ENCODE measurements at regions not wholly inside any gene's neighbourhood (a gene's known extent, or its start where the extent isn't known, plus 50 kb on each side); places are given as distances from the start of the nearest gene placed in this dataset.

GRCh38 chr20:22305381-22305780 lies 279.0 kb downstream of the FOXA2 start:
- intact Hi-C loops (cut with micrococcal nuclease): no loop called here
- 0% methylated on average over 2 of the region's 2 CpGs for WGBS (ENCODE audit: insufficient coverage, low coverage, missing lambda C conversion rate)
- TF ChIP-seq NCOR1 (IDR thresholded peaks at IDR 0.05): no peak
- no peak for TF ChIP-seq GMEB1 (CRISPR knock-in tag; IDR thresholded peaks at IDR 0.05)
- TF ChIP-seq E2F8 (IDR thresholded peaks at IDR 0.05; ENCODE audit: low read depth, partially characterized antibody): no peak
- no peak for TF ChIP-seq HMGXB4 (CRISPR knock-in tag; IDR thresholded peaks at IDR 0.05)
- no peak for TF ChIP-seq SRSF7 (optimal IDR thresholded peaks at IDR 0.05; ENCODE audit: low read depth, low read length)
- no peak for TF ChIP-seq USF1 (CRISPR knock-in tag; IDR thresholded peaks at IDR 0.05)
- TF ChIP-seq ZNF311 (CRISPR knock-in tag; IDR thresholded peaks at IDR 0.05): no peak
- TF ChIP-seq TCF15 (CRISPR knock-in tag; IDR thresholded peaks at IDR 0.05): no peak
- no peak for TF ChIP-seq MEIS2 (IDR thresholded peaks at IDR 0.05; ENCODE audit: partially characterized antibody)

More at GRCh38 chr20:22305381-22305780, 279.0 kb downstream of the FOXA2 start:
- no peaks in the 10 kb centered on the region for H3K4me1 ChIP-seq (replicated peaks in 1 of 2; ENCODE audit: control insufficient read depth in 2 of 2, insufficient read depth in 2 of 2, low read length in 2 of 2)
- no peak overlapping the region for H3K4me2 ChIP-seq (ENCODE audit: insufficient read depth, low read length)
- DNase-seq (ENCODE audit: extremely low read depth in 1 of 4, low spot score in 3 of 4) (no peak), ATAC-seq (no peak), FAIRE-seq (no peak)
- no peak overlapping the region for H3K9ac ChIP-seq (ENCODE audit: insufficient read depth in 1 of 2, low read depth in 2 of 2, low read length in 2 of 2)
- H3K9me3 ChIP-seq (replicated peaks; ENCODE audit: control insufficient read depth, insufficient read depth, low read depth, low read length): no peaks in the 10 kb centered on the region
- no peaks in the 10 kb centered on the region for H4K20me1 ChIP-seq (replicated peaks; ENCODE audit: control insufficient read depth, insufficient read depth, low read length)
- no peaks in the 10 kb centered on the region for H3K36me3 ChIP-seq (ENCODE audit: control insufficient read depth, insufficient read depth, low read length)
- H3K9me1 ChIP-seq (ENCODE audit: control insufficient read depth, insufficient read depth, low read length): no peaks in the 10 kb centered on the region
- H3K27ac ChIP-seq (ENCODE audit: extremely low read depth, low read depth, low read length): no peak overlapping the region
- ChIA-PET CTCF (ENCODE audit: low intra/inter-chr PET ratio) (no interaction called here), POLR2A (no interaction called here)
- H3K79me2 ChIP-seq (ENCODE audit: control insufficient read depth, insufficient read depth, low read length): no peaks in the 10 kb centered on the region
- BruUV-seq (replicated peaks): no TSS peak
- H3K27me3 ChIP-seq (ENCODE audit: control insufficient read depth in 2 of 2, insufficient read depth in 2 of 2, low read length in 2 of 2): no peaks in the 10 kb centered on the region
- in situ Hi-C loops (cut with MboI): no loop called here
- H2AFZ ChIP-seq (ENCODE audit: low read depth, low read length): no peak overlapping the region
- no peak overlapping the region for H3K4me3 ChIP-seq

Measured in K562 (cell line).